ENCODE measurements at regions not wholly inside any gene's neighbourhood (a gene's known extent, or its start where the extent isn't known, plus 50 kb on each side); places are given as distances from the start of the nearest gene placed in this dataset.
A peak's percentile ranks its signal among the peaks of the same experiment; 100 is the strongest.
"Not testable (repeated sequence)": the region's sequence is repeated elsewhere in the genome, so short reads cannot be mapped to it uniquely, and the experiment has no call there.

DNA sequence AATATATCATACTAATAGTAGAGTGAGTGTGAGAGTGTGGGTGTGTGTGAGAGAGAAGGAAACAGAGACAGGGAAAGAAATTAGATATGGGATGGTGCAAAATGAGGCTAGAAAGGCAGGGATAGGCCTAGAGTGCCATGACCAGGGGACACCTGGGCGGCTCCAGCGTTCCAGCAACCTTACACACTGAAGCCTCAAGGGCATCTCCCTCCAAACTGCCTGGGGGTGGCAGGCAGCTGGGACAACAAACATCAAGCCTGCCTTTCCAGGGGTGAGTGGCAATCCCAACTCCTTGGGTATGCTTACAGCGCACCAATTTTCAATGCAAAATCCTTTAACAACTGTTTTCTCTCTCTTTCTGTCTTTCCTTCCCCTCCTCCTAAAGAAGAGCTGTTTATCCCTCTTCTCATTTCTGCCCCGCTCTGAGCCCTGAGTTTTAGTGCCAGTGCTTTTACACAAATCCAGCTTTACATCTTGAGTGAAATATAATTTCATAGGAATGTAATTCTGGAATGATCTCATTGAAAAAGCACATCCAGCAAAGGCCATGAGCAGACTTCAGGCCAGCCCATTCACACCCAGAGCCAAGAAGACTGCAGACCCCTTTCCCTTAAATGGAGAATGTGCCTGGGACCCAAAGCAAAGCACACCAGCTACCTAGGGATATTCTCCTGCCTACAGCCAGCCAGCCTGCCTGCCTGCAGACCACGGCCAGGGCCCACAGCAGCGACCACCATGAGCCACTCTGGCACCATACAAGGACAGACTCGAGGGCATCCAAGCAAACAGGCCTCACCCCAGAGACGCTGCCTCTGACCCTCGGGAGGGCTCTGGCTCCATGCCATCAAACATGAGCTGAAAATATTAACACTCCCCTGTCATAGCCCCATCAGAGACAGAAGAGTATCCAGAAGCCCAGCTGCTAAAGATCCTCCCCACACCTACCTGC is 90.3 kb downstream of the RPL27A start:
- TF ChIP-seq CTCF (IDR thresholded peaks at IDR 0.05; ENCODE audit: extremely low read depth, missing control alignments) = no peak
- DNase-seq (ENCODE audit: low spot score) = no peak

- no peak for TF ChIP-seq CTCF (IDR thresholded peaks at IDR 0.05; ENCODE audit: extremely low read depth, missing control alignments)
- DNase-seq (ENCODE audit: low spot score) = peak; percentile 31
Measured at GRCh38 chr11:8773916-8774539, 91.4 kb downstream of the RPL27A start.

GRCh38 chr11:8774916-8775315 is 92.3 kb downstream of the RPL27A start:
- DNase-seq (ENCODE audit: low spot score) = not testable (repeated sequence)

DNA sequence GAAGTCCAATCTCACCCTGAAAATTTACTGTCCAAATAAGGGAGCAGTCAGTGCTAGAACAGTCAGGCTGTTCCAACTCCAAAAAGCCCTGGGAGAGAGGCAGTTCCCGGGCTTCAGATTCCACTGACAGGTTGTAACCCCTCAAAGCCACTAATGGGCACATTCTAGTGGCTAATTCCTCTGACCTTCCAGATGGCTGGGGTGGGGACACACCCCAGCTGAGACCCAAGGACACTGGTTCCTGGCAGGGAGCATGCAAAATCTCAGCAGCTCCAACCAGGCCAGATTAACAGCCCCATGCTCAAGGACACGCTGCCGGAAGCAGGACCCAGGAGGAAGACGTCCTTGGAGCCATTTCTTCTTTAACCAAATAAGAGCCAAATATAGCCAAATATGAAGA is 92.7 kb downstream of the RPL27A start:
- TF ChIP-seq CTCF (IDR thresholded peaks at IDR 0.05; ENCODE audit: extremely low read depth, missing control alignments) = no peak
- DNase-seq (ENCODE audit: low spot score) = no peak

- no peak for TF ChIP-seq CTCF (IDR thresholded peaks at IDR 0.05; ENCODE audit: extremely low read depth, missing control alignments)
Measured at GRCh38 chr11:8775734-8776133, 93.1 kb downstream of the RPL27A start.

GRCh38 chr11:8776209-8776608 is 93.6 kb downstream of the RPL27A start:
- TF ChIP-seq CTCF (IDR thresholded peaks at IDR 0.05; ENCODE audit: extremely low read depth, missing control alignments) = no peak

More at GRCh38 chr11:8775734-8776133, 93.1 kb downstream of the RPL27A start:
- DNase-seq (ENCODE audit: low spot score) = no peak

GRCh38 chr11:8777907-8778767 is 95.5 kb downstream of the RPL27A start:
- DNase-seq (ENCODE audit: low spot score) = peak; percentile 45
- no peak for TF ChIP-seq CTCF (IDR thresholded peaks at IDR 0.05; ENCODE audit: extremely low read depth, missing control alignments)

More at GRCh38 chr11:8776209-8776608, 93.6 kb downstream of the RPL27A start:
- DNase-seq (ENCODE audit: low spot score) = no peak
